GM18870 (cell line): ENCODE measurements at regions not wholly inside any gene's neighbourhood (a gene's known extent, or its start where the extent isn't known, plus 50 kb on each side); places are given as distances from the start of the nearest gene placed in this dataset.

Experiments used
- ATAC-seq: cut with Tn5 transposase; IDR thresholded peaks from one replicate; pipeline ENCODE4 v1.9.1; 2021; ENCODE audit warnings: moderate library complexity; ENCODE audit not compliant: unreplicated experiment

DNA sequence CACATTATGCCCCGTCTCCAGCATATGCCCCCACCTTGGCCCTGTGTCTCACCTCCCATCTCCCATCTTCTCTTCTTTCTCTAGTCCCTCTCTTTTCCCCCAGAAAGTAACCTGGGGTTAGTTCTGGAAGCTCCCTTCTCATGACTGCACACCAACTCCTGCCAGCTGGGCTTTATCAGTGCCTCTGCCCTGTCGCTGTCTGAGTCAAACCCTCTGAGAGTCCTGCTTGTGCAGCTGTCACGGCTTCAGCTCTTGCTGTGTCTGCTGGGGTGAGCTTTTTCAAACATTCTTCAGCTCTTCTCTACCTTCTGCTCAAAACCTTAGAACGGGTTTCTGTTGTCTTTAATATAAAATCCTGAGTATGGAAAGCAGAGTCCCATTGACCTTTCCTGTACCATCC, 304.5 kb upstream of the B3GAT1 start:
- no peak for ATAC-seq

DNA sequence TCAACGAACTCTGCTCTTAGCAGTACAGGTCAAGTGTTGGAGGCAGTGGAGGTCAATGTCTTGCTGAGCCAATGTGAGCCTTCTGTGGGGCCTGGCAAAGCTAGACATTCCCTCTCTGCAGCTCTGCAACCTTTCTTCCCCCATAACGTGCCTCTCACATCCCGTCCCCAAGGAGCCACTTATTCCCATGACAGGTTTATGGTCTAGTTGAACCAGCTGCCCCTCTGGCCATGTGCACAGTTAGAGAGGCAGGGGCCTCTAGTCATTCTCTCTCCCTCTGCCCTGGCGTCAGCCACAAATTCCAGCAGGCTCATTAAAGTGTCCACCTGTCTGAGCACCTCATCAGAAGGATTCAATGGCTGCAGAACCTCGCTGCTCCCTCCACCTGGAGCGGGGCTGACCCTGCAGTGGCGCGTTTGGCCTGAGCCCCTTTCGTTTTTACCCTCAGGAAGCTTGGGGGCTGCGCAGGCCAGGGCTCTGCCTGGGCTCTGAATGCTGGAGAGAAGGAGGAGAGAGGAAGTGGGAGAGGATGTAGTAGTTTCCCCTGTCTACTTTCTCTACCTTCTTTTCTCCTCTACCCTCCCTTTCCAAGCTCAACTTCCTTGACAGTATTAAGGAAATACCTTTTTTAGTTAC, 302.1 kb upstream of the B3GAT1 start:
- ATAC-seq: no peak

DNA sequence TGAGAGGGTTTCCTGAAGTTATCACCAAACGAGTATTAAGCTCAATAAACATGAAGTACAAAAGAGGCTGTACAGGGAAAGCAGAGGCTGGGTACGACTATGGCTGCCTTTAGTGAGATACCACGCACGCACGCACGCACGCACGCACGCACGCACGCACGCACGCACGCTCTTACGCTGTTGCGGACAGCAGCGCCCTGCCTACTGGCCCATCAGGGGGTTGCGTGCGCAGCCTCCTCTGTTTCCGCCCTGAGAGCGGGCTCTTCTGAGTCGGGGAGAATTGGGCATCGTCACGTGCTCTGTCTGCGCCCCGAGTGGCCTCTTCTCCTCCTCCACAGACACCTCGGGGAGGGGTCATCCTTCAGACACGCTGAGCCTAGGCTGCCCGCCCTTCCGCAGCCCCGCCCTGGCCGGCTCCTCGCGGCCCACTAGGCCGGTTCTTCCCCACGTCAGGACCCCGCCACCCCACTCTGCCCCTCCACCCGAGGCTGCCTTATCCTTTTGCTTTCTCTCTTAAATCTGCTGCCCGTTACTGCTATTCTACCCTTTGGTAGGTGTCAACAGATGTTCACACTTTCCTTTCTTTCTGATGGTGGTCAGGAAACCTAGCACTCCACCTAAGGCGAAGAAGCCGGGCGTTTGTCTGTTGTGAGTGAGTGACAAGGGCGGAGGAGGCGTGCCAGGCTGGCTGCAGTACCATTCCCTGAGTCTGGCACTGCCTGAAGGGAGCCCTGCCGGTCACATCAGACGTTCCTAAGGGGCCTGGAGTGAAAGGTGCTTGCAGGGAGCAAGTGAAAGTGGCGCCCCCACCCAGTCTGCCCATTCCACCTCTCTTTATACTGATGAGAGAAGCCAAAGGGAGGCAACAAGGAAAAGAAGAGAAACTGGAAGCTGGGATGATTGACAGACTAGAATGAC, 300.4 kb upstream of the B3GAT1 start:
- ATAC-seq: no peak

DNA sequence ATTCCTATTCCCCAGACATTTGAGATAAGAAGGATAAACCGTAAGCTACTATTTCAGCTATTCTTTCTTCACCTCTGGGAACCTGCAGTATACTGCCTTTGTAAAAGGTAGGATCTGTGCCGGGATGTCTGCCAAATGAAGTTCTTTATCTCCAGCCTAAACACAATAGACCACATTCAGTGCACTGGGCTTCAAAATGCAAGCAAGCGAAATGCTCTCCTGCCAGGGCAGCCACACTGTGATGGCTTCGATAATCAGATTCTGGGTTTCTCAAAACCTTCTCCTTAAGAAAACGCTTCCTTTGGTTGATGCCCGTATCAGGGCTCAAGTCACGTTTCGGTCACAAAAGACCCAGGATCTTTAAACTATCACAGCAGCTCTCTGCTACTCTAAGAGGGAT, 299.5 kb upstream of the B3GAT1 start:
- no peak for ATAC-seq

DNA sequence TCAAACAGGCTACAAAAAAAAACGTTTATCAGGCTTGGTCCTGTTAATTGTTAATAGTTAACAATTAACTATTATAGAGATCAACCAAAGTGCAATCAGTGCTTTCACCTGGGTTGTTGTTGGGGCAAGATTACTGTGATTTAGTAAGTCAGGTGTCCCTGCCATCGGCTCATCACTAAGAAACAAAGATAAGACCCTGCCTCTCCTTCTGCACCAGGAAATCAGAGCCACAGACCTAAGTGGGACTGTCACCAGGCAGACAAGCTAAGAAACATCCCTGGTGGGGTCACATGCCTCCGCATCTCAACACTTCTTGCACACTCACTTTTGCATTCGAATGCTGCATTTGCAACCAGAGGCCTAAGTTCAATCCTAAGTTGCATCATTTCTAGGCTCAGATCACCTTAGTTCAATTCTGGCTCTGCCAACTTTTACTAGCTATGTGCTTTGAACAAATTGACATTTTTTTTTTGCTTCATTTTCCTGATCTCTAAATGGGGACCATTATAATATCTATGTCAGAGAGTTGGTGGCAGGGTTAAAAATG, 298.9 kb upstream of the B3GAT1 start:
- no peak for ATAC-seq

DNA sequence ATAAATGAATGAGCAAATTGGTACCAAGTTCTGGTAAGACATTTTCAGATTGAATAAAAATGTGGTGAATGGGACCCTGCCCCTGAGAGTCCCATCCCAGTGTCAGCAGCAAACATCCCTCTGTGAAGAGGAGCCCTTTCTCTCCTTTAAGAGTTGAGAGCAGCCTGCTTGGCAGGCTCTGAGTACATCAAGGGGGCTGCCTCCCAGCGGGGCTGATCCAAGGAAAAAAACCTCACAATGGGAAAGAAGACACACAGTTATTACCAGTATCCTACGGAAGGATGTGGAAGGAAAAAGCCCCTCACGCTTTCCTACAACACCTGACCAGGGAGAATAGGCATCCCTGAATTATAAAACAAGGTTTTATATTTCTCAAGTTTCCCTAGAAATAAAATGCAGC, 293.8 kb upstream of the B3GAT1 start:
- ATAC-seq: no peak

DNA sequence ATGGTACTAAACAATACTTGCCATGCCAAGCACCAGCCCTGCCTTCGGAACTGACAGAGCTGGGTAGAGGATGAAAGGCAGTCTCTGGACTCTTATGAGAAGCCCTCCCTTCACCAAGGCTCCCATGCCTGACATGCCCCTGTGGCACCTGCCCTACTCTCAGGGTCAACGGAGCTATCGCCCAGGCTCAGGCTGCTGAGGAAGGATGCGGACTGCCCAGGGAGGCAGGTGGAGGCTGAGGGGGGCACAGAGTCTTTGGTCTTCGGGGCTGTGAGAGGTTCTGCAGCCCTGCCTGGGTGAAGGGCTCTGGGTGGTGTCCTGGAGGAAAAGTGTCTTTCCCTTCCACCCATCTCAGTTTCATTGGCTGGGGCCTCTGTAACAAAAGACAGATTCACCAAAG, 290.8 kb upstream of the B3GAT1 start:
- ATAC-seq: no peak

DNA sequence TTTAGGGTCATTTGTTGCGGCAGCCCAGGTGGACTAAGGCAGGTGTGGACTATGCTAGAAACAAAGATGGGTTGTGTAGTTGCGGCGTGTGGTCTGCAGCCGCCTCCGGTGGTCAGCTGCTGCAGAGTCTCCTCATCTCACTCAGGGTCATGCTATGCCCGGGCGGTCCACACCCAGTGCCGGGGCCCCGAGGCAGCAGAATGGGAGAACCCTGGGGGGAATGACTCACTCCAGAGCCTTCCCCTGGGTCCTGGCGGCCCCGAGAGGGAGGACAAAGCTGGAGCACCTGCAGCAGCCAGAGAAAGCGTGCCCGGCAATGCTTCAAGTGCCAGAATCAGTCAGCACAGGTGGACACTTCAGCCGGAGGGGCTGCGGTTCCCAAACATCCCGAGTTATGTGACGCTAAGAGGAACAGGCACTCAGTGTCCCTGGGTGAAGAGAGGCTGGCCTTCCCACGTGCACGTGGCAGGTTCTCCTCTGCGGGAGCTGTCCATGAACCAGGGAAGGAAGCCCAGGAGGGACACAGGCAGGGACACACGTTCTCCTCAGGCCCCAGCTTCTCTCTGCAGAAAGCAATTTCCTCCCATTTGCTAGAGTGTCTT, 289.6 kb upstream of the B3GAT1 start:
- ATAC-seq: no peak

DNA sequence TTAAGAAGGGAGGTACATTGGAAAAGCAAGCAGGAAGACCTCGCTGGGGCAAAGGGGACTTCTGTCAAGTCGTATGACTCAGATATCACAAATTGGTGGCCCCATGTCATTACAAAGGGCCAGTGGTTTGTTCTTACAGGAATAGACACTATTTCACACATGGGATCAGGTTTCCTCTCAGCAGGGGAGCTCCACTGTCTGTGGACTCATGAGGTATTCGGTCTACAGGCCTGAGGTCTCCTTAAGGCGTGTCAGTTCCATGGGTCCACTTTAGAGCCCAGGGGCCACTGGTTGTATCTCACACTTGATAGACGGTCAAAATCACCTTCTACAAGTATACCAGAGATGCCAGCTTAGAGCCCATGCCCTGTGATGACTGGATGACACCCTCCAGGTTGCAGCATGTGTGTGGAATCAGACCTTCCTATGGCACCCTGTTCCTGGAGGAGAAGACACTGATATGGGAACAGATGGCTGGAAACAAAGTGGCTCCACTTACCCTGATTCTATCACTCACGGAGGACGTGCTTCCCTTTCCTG, 288.1 kb upstream of the B3GAT1 start:
- no peak for ATAC-seq

DNA sequence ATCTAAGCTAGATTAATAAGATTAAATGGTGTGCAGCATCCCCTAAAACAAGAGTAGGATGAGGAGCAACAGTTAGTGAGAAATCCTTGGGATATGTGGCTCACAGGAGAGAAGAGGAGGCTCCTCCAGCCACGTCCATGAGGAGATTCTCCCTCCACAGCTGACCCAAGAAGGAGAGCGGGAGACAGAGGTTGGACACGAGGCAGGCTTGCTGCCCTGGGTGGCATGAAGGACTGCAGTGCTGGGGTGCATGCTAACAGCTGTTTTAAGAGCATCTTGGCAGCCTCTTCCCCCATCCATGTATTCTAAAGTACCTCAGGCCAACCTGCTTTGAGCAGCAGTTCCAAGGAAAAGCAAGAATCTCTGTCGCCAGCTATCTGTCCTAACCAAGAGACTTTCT, 284.4 kb upstream of the B3GAT1 start:
- ATAC-seq: no peak

DNA sequence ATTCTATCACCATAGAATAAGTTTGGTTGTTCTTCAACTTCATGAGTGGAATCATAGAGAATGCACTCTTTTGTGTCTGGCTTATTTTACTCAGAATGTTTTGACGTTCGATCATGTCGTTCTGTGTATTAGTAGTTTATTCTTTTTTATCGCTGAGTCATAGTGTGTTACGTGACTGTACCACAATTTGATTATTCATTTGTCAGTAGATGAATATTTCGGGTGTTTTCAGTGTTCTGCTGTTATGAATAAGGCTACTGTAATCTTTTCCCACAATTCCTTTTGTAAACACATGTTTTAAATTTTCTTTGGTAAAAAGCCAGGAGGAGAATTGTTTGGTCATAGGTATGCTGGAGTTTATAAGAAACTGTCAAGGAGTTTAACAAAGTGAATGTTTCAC, 279.9 kb upstream of the B3GAT1 start:
- ATAC-seq: no peak

DNA sequence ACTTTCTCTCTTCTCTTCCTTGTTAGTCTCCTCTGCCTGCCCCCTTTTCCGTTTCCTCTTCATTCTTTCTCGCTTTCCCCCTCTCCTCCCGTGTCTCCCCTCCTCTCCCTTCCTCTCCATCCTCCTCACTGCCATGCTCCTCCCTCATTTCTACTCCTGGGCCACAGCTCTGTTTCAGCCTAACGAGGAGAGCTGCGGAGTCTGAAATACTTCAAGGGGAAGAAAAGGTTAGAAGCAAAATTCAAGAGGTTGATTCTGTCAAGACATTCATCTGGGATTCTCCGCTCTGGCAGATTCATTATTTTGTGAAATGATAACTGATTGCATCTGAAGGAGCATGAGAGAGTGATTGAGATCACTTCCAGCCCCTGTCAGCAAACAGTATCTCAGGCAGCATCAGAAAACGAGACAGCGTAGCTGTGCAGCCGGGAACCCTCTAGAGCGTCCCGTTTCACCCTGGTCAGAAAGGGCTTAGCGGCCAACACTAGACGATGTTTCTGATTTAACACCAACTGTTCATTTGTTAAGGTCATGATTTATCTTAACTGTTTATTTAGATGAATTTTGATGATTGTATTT, 279.3 kb upstream of the B3GAT1 start:
- ATAC-seq: no peak

DNA sequence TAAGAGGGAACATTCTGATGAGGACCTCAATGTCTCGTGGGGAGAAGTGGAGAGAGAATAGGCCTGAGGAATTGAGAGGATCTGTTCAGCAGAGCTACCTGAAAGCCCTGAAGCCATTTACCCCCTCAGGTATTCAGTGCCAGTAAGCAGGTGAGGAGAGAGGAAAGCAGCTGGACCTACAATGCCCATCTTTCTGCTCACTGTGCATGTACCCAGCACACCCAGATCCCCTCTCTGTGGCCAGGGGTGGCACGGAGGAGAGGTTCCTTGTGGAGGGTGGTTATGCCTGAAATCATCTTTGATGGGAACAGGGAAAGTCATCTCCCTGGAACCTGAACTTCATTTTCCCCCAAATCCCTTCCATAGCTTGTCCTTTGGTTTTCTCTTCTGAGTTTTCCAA, 277.8 kb upstream of the B3GAT1 start:
- no peak for ATAC-seq

DNA sequence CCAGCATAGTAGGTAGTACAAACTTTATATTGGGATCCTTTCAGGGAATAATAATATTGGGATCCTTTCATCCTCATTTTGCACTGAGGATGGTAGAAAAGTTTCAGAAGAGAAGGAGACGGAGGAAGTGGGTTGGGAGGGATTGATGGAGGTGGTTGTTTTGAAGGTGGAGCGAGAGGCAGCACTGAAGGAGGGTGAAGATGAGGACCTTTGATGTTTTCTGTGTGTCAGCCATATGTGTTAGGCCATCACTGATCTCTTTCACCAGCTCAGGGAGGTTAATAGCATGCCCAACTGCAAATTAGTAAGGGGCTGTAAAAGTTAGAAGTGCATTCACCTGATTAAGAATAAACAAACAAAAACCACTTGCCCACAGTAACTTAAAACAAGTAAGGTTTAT, 275.5 kb upstream of the B3GAT1 start:
- no peak for ATAC-seq

DNA sequence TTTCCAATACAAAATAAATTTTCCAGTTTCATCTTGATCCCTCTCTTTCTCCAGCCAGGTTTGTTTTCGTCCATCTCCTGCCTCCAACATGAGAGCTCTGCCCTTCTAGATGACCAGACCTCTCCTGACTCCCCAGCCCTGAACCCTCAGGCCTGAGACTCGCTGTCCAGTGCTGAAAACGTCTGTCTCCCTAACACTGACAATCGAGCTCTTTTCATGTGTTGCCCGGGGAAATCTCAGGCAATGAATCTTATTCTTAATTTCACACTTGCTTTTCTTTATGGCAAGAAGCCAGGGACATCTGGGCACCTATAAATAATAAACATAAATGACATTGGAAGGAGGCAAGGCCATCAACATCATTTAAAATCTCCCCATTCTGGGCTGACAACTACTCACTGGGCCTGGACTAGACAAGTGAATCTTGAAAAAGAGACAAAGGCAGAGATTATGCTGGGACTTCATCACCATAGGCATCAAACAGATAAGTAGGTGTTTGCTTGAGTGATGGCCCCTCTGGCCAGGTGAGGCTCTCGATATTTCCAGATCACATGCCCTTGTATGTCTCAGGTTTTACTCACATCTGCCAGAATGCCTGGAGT, 274.5 kb upstream of the B3GAT1 start:
- no peak for ATAC-seq

DNA sequence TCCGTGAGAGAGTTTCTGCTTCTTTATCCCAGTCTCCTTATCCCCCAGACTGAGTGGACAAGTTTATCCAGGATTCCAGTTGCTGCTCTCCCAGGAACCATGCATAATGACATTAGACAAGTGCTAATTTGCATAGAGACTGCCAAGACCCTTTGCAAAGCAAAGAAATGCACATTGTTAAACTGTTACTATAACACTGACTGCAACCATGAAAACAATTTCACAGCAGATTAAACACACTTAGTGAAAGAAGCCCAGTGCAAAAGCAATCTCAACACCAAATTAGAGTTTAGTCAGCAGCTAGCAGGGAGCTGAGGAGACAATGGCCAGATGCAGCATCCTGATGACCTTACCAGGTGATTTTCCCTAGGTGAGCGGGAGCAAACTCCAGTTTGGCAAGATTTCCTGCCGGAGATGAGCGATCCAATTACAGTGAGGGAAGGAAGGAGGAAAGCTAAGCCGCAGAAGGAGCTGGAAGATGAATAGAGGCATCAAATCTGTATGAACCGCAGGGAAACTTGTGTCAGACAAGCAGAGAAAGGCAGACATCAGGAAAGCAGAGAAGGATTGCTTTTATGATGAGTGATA, 273.8 kb upstream of the B3GAT1 start:
- no peak for ATAC-seq

DNA sequence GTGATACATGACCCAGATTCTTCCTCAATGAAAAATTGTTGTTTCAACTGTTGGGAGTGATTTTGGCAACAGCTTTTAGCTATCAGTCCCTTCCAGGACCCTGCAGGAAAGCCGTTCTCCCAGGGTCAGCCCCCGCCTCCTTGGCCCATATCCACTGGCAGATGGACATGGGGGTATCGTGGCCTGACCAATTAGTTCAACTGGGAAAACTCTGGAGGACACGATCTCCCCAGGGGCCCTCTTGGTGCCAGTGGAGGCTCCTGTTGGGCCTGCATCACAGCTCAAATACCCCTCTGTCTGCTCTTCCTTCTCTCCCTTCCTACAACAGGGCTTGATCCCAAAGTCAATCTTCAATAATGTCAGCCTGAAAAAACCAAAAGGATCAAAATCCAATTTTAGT, 272.5 kb upstream of the B3GAT1 start:
- no peak for ATAC-seq

DNA sequence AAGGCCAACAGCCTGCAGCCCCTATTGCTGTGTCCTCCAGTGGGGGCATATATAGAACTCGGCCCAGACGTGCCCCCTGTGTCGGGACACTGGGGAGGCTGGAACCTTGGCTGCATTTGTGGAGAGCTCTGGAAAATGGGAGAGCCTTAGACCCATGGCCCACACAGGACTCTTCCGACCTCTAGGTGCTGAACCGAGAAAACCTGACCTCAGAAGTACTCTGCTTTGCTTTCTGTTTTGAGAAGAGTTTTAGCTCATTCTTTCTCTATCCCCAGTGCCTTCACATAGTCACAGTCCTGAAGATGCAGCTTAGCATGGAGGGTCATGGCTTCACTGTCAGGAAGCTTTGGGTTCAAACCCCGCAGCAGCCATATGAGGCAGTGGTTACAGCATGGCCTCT, 271.8 kb upstream of the B3GAT1 start:
- no peak for ATAC-seq

DNA sequence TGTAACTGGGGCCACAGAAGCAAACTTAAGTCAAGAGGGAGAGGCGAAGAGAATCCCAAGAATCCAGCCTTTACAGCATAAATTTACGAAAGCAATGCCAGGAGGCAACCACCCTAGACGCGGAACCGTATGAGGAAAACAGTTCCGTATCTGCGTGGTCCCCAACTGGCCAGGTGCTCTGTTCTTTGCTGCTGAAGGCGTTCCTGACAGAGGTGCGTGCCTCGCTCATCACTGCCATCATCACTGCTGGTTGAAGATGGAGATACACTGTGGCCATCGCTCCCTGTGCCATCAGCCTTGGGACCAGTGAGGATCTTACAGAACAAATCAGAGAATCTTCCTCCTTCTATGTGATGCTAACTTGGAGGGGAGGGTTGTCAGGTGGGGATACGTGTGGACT, 270.5 kb upstream of the B3GAT1 start:
- no peak for ATAC-seq

DNA sequence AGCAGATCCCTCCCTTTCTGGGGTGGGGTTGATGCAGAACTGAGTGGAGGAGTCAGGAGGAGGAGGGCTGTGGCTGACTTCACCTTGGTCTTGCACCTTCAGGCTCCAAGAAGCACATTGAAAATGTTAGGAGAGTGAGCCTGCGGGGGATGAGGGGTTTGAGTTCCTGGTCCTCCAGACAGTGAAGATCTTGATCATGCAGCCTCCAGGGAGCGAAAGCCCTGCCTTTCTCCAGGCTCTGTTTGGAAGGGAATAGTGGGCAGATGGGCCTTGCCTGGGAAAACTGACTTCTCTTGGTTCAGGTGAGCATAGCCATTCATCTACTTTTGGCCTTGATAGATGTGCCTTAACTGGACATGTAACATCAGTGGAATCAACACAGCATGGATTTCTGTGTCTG, 267.6 kb upstream of the B3GAT1 start:
- no peak for ATAC-seq

DNA sequence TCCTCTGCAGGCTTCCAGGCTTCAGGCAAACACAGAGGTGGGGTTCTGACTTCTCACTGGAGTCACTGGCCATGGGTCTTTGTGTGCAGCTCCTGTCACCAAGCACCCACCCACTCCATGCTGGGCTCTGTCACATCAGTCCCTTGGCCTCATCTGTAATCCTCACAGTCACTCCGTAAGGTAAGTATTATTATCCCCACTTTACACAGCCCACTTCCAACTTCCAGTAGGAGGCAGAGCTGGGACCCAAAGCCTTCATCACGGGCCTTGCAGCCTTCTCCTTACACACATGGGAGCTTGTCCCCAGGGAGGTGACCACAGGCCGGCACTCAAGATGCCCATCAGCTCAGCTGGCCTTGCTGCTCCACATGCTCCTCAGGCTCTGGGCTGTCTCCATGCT, 266.7 kb upstream of the B3GAT1 start:
- no peak for ATAC-seq
